ENCODE measurements at regions not wholly inside any gene's neighbourhood (a gene's known extent, or its start where the extent isn't known, plus 50 kb on each side); places are given as distances from the start of the nearest gene placed in this dataset.

GRCh38 chr16:14344292-14344691 lies 273.2 kb downstream of the MRTFB start:
- no peak for DNase-seq (ENCODE audit: low read depth)
- TF ChIP-seq MAX (IDR thresholded peaks at IDR 0.05; ENCODE audit: low read depth, low read length) = no peak
- TF ChIP-seq CTCF (IDR thresholded peaks at IDR 0.05; ENCODE audit: low read depth, low read length) = no peak
- TF ChIP-seq POLR2A (IDR thresholded peaks at IDR 0.05; ENCODE audit: extremely low read depth, insufficient read length) = no peak
- no peak for TF ChIP-seq MYC (IDR thresholded peaks at IDR 0.05; ENCODE audit: low read depth, low read length)
- no peak overlapping the region for H3K4me3 ChIP-seq (ENCODE audit: low read depth, low read length)

GRCh38 chr16:14341324-14342225 lies 270.5 kb downstream of the MRTFB start:
- TF ChIP-seq MYC (IDR thresholded peaks at IDR 0.05; ENCODE audit: low read depth, low read length) = no peak
- no peak for TF ChIP-seq CTCF (IDR thresholded peaks at IDR 0.05; ENCODE audit: low read depth, low read length)
- TF ChIP-seq POLR2A (IDR thresholded peaks at IDR 0.05; ENCODE audit: extremely low read depth, insufficient read length) = no peak
- TF ChIP-seq MAX (IDR thresholded peaks at IDR 0.05; ENCODE audit: low read depth, low read length) = no peak
- DNase-seq (ENCODE audit: low read depth) = no peak
- no peak overlapping the region for H3K4me3 ChIP-seq (ENCODE audit: low read depth, low read length)

- H3K4me3 ChIP-seq (ENCODE audit: low read depth, low read length) = no peak overlapping the region
- no peak for DNase-seq (ENCODE audit: low read depth)
- TF ChIP-seq POLR2A (IDR thresholded peaks at IDR 0.05; ENCODE audit: extremely low read depth, insufficient read length) (no peak), MAX (IDR thresholded peaks at IDR 0.05; ENCODE audit: low read depth, low read length) (no peak), MYC (IDR thresholded peaks at IDR 0.05; ENCODE audit: low read depth, low read length) (no peak), CTCF (IDR thresholded peaks at IDR 0.05; ENCODE audit: low read depth, low read length) (no peak)
Observed at GRCh38 chr16:14339694-14340093, 268.6 kb downstream of the MRTFB start.

- no peak for DNase-seq (ENCODE audit: low read depth)
- H3K4me3 ChIP-seq (ENCODE audit: low read depth, low read length) = no peak overlapping the region
- TF ChIP-seq MAX (IDR thresholded peaks at IDR 0.05; ENCODE audit: low read depth, low read length) = no peak
- no peak for TF ChIP-seq POLR2A (IDR thresholded peaks at IDR 0.05; ENCODE audit: extremely low read depth, insufficient read length)
- no peak for TF ChIP-seq MYC (IDR thresholded peaks at IDR 0.05; ENCODE audit: low read depth, low read length)
- no peak for TF ChIP-seq CTCF (IDR thresholded peaks at IDR 0.05; ENCODE audit: low read depth, low read length)
Observed at GRCh38 chr16:14338969-14339368, 267.9 kb downstream of the MRTFB start.

GRCh38 chr16:14338236-14338635 lies 267.1 kb downstream of the MRTFB start:
- H3K4me3 ChIP-seq (ENCODE audit: low read depth, low read length) = no peak overlapping the region
- DNase-seq (ENCODE audit: low read depth) = no peak
- TF ChIP-seq CTCF (IDR thresholded peaks at IDR 0.05; ENCODE audit: low read depth, low read length) = no peak
- TF ChIP-seq MAX (IDR thresholded peaks at IDR 0.05; ENCODE audit: low read depth, low read length) = no peak
- TF ChIP-seq POLR2A (IDR thresholded peaks at IDR 0.05; ENCODE audit: extremely low read depth, insufficient read length) = no peak
- no peak for TF ChIP-seq MYC (IDR thresholded peaks at IDR 0.05; ENCODE audit: low read depth, low read length)

Measured in NB4 (cell line).